ENCODE measurements at regions not wholly inside any gene's neighbourhood (a gene's known extent, or its start where the extent isn't known, plus 50 kb on each side); places are given as distances from the start of the nearest gene placed in this dataset.

- TF ChIP-seq EZH2phosphoT487 (IDR thresholded peaks at IDR 0.05; ENCODE audit: borderline replicate concordance, low read length) (no peak), EZH2 (IDR thresholded peaks at IDR 0.05; ENCODE audit: low read length, unreplicated experiment) (no peak), CTCF (conservative IDR thresholded peaks at IDR 0.05; ENCODE audit: low read depth, low read length) (no peak)
Observed at GRCh38 chr2:20520128-20520527, 73.3 kb downstream of the RHOB start.

All from PC-3 (cell line).